K562 (cell line): ENCODE measurements at regions not wholly inside any gene's neighbourhood (a gene's known extent, or its start where the extent isn't known, plus 50 kb on each side); places are given as distances from the start of the nearest gene placed in this dataset.

Source experiments
- ATAC-seq: fragments of 200-7000 bp; cut with Tn5 transposase; 3 replicates; pipeline ENCODE4 v1.9.1; 2020; ENCODE audit warnings: moderate library complexity
- BruUV-seq: library from RNA; stranded (reverse); fragments of 400-500 nt; replicated peaks from 2 replicates; lab custom pipeline; 2021; lab: Mats Ljungman, UMichigan
- CTCF ChIA-PET: fragments of 300-600 bp; formaldehyde crosslinking; extraction: SDS; loops from one replicate; lab custom pipeline; 2021; ENCODE audit warnings: low intra/inter-chr PET ratio; lab: Yijun Ruan, JAX
- POLR2A ChIA-PET: fragments of 300-600, 350-650 bp; sonication (Branson Sonifier 250); formaldehyde crosslinking; extraction: SDS; loops from one replicate; lab custom pipeline; 2021; ENCODE audit warnings: antibody characterized with exemption, inconsistent platforms; lab: Yijun Ruan, JAX
- DNase-seq, 4 experiments: peaks; one replicate each; pipeline versions ENCODE4 v3.0.0 to v3.0.0-alpha.2; 2011 to 2018; ENCODE audit warnings: low spot score in 3 of 4, mixed read lengths in 3 of 4; ENCODE audit errors: extremely low read depth in 1 of 4
- FAIRE-seq: peaks from 2 replicates; lab custom pipeline; 2011; peaks lifted over from hg19 to GRCh38; lab: Jason Lieb, UNC
- H2AFZ ChIP-seq: 2 replicates; pipeline ENCODE4 v1.6.0; 2011; ENCODE audit warnings: low read depth, low read length, control low read depth, inconsistent platforms
- H3K27ac ChIP-seq: fragments of 200-600 bp; 3 replicates; pipeline ENCODE4 v1.8.0; 2011; ENCODE audit warnings: low read depth, mild to moderate bottlenecking, control low read depth, inconsistent platforms, low read length, moderate library complexity, mixed read lengths; ENCODE audit errors: extremely low read depth
- H3K27me3 ChIP-seq, 2 experiments: fragments of 300-600 bp in 1 of 2; 2 replicates in 1 of 2; 3 replicates in 1 of 2; pipeline versions ENCODE4 v1.6.0 to v1.8.0; 2011; ENCODE audit warnings: inconsistent platforms in 2 of 2, low read length in 2 of 2, mild to moderate bottlenecking in 1 of 2, mixed read lengths in 1 of 2, moderate library complexity in 1 of 2; ENCODE audit not compliant: control insufficient read depth in 2 of 2, insufficient read depth in 2 of 2
- H3K36me3 ChIP-seq: fragments of 300-600 bp; 3 replicates; pipeline ENCODE4 v1.8.0; 2011; ENCODE audit warnings: mild to moderate bottlenecking, low read length, inconsistent platforms; ENCODE audit not compliant: control insufficient read depth, insufficient read depth
- H3K4me1 ChIP-seq, 2 experiments: fragments of 200-600 bp in 1 of 2; replicated peaks in 1 of 2; 2 replicates in 1 of 2; 3 replicates in 1 of 2; pipeline versions ENCODE4 v1.5.1 to v1.8.0; 2011; ENCODE audit warnings: inconsistent platforms in 2 of 2, low read length in 2 of 2, mild to moderate bottlenecking in 1 of 2, mixed read lengths in 1 of 2, moderate library complexity in 1 of 2; ENCODE audit not compliant: control insufficient read depth in 2 of 2, insufficient read depth in 2 of 2
- H3K4me2 ChIP-seq: 2 replicates; pipeline ENCODE4 v1.6.1; 2011; ENCODE audit warnings: low read length, control low read depth, inconsistent platforms, mixed read lengths; ENCODE audit not compliant: insufficient read depth
- H3K4me3 ChIP-seq: fragments of 200-600 bp; sonication (generic), shearing (Covaris generic); 2 replicates; pipeline ENCODE4 v1.5.1; 2016; ENCODE audit warnings: control low read depth, inconsistent platforms
- H3K79me2 ChIP-seq: fragments of 200-600 bp; 3 replicates; pipeline ENCODE4 v1.8.0; 2011; ENCODE audit warnings: low read length, inconsistent platforms; ENCODE audit not compliant: control insufficient read depth, insufficient read depth
- H3K9ac ChIP-seq, 2 experiments: 2 replicates each; pipeline versions ENCODE4 v1.6.0 to v1.6.1; 2011; ENCODE audit warnings: low read depth in 2 of 2, low read length in 2 of 2, control low read depth in 1 of 2, inconsistent platforms in 1 of 2, mild to moderate bottlenecking in 1 of 2, mixed read lengths in 1 of 2; ENCODE audit not compliant: insufficient read depth in 1 of 2
- H3K9me1 ChIP-seq: one replicate; pipeline ENCODE4 v1.6.0; 2011; ENCODE audit warnings: inconsistent platforms, mild to moderate bottlenecking, low read length, moderate library complexity; ENCODE audit not compliant: control insufficient read depth, insufficient read depth
- H3K9me3 ChIP-seq: replicated peaks from 2 replicates; pipeline ENCODE4 v1.5.1; 2011; ENCODE audit warnings: low read depth, low read length, inconsistent platforms; ENCODE audit not compliant: control insufficient read depth, insufficient read depth
- H4K20me1 ChIP-seq: replicated peaks from 2 replicates; pipeline ENCODE4 v1.6.1; 2011; ENCODE audit warnings: low read length, inconsistent platforms, mixed read lengths; ENCODE audit not compliant: control insufficient read depth, insufficient read depth
- L3MBTL2 ChIP-seq: fragments of 450-650 bp; IDR thresholded peaks from 2 replicates; pipeline ENCODE4 v1.6.1; 2016; ENCODE audit warnings: mild to moderate bottlenecking, moderate library complexity
- NFE2L1 ChIP-seq: fragments of 450-650 bp; IDR thresholded peaks from 2 replicates; pipeline ENCODE4 v1.6.1; 2016; ENCODE audit warnings: missing genetic modification characterization, low read depth, mild to moderate bottlenecking, missing compliant biosample characterization, moderate library complexity, borderline replicate concordance
- POLR2B ChIP-seq: fragments of 450-650 bp; IDR thresholded peaks from 2 replicates; pipeline ENCODE4 v1.6.1; 2018; ENCODE audit warnings: low read depth; ENCODE audit not compliant: partially characterized antibody
- SMARCA5 ChIP-seq: fragments of 450-650 bp; IDR thresholded peaks from 2 replicates; pipeline ENCODE4 v1.6.1; 2016
- TAF15 ChIP-seq: fragments of 200-400 bp; formaldehyde crosslinking; IDR thresholded peaks from 2 replicates; pipeline ENCODE4 v1.6.1; 2017; ENCODE audit warnings: mild to moderate bottlenecking, low read depth, low read length, moderate library complexity
- WGBS: fragments of 100-300 bp; shearing (Covaris generic); methylation state at CpG from one replicate; pipeline ENCODE4 v1.1.6; 2016; ENCODE audit warnings: low coverage, mixed read lengths; ENCODE audit not compliant: insufficient coverage; ENCODE audit errors: missing lambda C conversion rate; 5-methylcytosine and 5-hydroxymethylcytosine counted together
- in situ Hi-C: fragments of 300-500 bp; cut with MboI; formaldehyde crosslinking; loops from 4 replicates; pipeline ENCODE4 v1.15.0; 2018; ENCODE audit warnings: inconsistent platforms, mixed read lengths
- intact Hi-C: fragments of 100-400 bp; cut with micrococcal nuclease; formaldehyde crosslinking; loops from 2 replicates; pipeline ENCODE4 v1.14.2; 2022

DNA sequence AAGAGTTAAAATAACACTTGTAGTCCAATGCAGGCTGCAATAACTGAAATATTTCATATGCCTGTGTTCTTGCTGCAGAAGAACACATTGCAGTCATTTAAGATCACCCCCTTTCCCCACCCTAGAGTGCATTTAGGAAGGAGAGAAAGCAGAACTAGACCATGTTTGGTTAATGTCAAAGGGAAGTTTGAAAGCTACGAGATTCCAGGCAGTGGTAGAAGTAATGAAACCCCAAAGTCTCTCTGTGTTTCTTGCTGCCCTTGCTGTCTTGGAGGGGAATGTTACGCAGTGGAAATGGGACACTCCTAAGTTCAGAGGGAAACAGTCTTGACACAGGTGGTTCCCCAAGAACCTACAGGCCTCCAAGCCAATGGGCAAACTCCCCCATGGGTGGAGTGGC is 242.9 kb downstream of the PTEN start (continued):
- TF ChIP-seq POLR2B: no peak

DNA sequence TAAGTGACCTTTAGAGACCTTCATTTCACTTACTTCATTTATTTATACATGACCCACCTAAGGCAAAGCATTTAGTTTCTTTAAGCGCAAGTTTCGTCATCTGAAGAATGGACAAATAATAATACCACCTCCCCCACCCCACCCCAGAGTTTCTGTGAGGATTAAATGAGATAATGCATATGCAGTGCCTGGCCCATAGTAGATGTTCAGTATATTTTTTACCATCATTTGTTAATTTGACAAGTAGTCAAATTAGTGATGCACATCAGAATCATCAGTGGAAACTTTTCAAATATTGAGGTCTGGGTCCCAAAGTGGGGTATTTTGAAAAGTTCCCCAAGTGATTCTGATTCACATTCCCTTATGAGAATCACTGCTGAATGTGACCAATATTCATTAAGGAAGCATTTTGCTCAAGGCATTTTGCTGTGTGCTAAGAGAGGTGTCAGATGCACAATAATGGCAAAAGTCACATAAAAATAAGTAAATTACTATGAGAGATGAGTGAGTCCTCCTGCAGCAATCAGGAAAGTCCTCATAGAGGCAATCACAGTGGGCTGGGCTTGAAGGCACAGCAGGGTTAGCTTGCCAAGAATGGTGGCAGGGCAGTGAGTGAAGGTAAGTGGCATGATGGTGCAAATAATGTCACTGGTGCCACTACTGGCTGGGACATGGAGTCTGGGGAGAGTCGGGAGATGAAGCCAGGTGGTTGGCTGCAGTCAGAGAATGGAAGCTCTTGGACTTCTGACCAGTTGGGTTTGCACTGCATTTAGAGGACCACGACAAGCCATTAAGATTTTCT is 244.1 kb downstream of the PTEN start:
- ATAC-seq: no peak
- Histone ChIP-seq H3K4me3 (no peak overlapping the region), H3K27ac (no peak overlapping the region), H3K79me2 (no peaks in the 10 kb centered on the region), H3K4me1 (no peaks in the 10 kb centered on the region), H3K27me3 (no peaks in the 10 kb centered on the region), H3K4me2 (no peak overlapping the region), H3K9ac (no peak overlapping the region), H2AFZ (no peak overlapping the region), H3K36me3 (no peaks in the 10 kb centered on the region), H4K20me1 (no peaks in the 10 kb centered on the region), H3K9me3 (no peaks in the 10 kb centered on the region), H3K9me1 (no peaks in the 10 kb centered on the region)
- DNase-seq: no peak
- TF ChIP-seq NFE2L1 (no peak), SMARCA5 (no peak), L3MBTL2 (no peak), TAF15 (no peak)
- intact Hi-C loops: no loop called here
- in situ Hi-C loops: no loop called here
- no peak for FAIRE-seq
- no TSS peak for BruUV-seq
- 20% methylated on average over 4 of the region's 4 CpGs for WGBS
- ChIA-PET CTCF (no interaction called here), POLR2A (interaction anchor here (0.7 kb wide), 1 partner anchor 189 kb away, joined by 4 read pairs; no protein-coding TSS in a partner anchor)
